ENCODE measurements at regions not wholly inside any gene's neighbourhood (a gene's known extent, or its start where the extent isn't known, plus 50 kb on each side); places are given as distances from the start of the nearest gene placed in this dataset.

GRCh38 chr7:84838857-84839256 is 348.0 kb downstream of the SEMA3D start:
- no peak for DNase-seq (ENCODE audit: low read depth)
- no peak overlapping the region for H3K4me3 ChIP-seq (ENCODE audit: control insufficient read depth, low read depth, low read length)
- TF ChIP-seq, protein P1, sequence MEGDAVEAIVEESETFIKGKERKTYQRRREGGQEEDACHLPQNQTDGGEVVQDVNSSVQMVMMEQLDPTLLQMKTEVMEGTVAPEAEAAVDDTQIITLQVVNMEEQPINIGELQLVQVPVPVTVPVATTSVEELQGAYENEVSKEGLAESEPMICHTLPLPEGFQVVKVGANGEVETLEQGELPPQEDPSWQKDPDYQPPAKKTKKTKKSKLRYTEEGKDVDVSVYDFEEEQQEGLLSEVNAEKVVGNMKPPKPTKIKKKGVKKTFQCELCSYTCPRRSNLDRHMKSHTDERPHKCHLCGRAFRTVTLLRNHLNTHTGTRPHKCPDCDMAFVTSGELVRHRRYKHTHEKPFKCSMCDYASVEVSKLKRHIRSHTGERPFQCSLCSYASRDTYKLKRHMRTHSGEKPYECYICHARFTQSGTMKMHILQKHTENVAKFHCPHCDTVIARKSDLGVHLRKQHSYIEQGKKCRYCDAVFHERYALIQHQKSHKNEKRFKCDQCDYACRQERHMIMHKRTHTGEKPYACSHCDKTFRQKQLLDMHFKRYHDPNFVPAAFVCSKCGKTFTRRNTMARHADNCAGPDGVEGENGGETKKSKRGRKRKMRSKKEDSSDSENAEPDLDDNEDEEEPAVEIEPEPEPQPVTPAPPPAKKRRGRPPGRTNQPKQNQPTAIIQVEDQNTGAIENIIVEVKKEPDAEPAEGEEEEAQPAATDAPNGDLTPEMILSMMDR (conservative IDR thresholded peaks at IDR 0.05; ENCODE audit: control insufficient read depth, insufficient read depth, low read depth, low read length) = no peak

GRCh38 chr7:84837405-84837804 is 349.5 kb downstream of the SEMA3D start:
- no peak overlapping the region for H3K4me3 ChIP-seq (ENCODE audit: control insufficient read depth, low read depth, low read length)
- TF ChIP-seq, protein P1 (conservative IDR thresholded peaks at IDR 0.05; ENCODE audit: control insufficient read depth, insufficient read depth, low read depth, low read length) = no peak
- peak; percentile 5 for DNase-seq (ENCODE audit: low read depth)

DNA sequence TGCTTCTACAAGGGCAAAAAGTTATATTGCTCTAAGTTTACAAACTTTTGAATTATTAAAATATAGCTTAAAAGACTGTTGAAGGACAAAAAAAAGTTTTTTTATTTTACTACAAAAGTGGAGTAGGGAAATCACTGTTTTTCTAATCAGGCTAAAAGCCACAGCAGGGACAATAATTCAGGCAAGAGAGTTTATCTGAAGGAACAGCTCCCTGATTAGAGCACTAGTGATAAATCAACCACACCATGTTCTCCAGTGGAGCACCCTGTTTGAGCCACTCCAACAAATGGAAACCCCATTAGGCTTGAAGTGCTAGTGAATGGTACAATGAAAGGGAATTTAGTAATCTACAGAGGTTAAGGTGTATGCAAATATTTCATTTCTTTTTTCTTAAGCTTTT is 357.1 kb downstream of the SEMA3D start:
- TF ChIP-seq, protein P1 (conservative IDR thresholded peaks at IDR 0.05; ENCODE audit: control insufficient read depth, insufficient read depth, low read depth, low read length) = no peak
- H3K4me3 ChIP-seq (ENCODE audit: control insufficient read depth, low read depth, low read length) = no peak overlapping the region
- DNase-seq (ENCODE audit: low read depth) = no peak

DNA sequence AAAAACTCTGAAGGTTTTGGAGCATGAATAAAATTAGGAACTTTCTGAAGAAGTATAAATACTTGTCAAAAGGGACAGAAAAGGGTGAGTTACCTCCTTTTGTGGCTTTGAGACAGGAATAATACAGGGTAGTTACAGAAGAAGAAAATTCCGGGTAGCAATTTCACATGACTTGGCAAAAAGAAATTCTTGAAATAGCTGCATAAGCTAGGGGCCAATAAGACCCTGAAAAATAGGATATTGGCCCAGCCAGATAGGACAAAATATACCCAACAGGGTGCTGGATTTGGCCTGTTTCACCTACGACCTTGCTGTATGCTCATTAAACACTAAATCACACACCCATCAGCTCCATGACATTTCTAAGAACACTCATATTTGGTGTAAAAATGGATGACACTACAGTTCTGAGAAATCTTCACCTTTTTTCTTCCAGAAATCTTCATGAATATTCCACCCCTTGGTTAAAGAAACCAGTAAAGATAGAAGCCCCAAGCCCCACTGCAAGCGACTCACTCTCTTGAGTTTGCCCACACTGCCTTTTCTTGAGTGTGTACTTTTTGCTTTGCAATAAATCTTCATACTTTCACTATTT is 362.7 kb downstream of the SEMA3D start:
- TF ChIP-seq, protein P1 (conservative IDR thresholded peaks at IDR 0.05; ENCODE audit: control insufficient read depth, insufficient read depth, low read depth, low read length) = no peak
- DNase-seq (ENCODE audit: low read depth) = no peak
- H3K4me3 ChIP-seq (ENCODE audit: control insufficient read depth, low read depth, low read length) = no peak overlapping the region

DNA sequence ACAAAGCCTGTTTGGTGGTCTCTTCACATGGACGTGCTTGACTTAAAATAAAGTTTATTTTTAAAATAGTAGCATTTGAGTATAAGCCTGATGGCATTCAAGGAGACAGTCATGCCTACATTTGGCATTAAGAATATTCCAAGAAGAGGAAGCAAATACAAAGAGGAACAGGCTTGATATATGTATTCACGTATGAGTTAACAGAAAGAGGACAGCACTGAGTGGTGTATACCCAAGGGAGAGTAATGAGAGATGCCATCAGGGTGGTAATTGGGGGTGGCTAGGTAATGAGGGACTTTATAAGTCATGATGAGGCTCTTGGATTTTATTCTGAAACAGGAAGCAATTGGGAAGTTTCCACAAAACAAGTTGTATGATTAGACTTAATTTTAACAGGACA is 363.3 kb downstream of the SEMA3D start:
- DNase-seq (ENCODE audit: low read depth) = no peak
- TF ChIP-seq, protein P1 (conservative IDR thresholded peaks at IDR 0.05; ENCODE audit: control insufficient read depth, insufficient read depth, low read depth, low read length) = no peak
- H3K4me3 ChIP-seq (ENCODE audit: control insufficient read depth, low read depth, low read length) = no peak overlapping the region

DNA sequence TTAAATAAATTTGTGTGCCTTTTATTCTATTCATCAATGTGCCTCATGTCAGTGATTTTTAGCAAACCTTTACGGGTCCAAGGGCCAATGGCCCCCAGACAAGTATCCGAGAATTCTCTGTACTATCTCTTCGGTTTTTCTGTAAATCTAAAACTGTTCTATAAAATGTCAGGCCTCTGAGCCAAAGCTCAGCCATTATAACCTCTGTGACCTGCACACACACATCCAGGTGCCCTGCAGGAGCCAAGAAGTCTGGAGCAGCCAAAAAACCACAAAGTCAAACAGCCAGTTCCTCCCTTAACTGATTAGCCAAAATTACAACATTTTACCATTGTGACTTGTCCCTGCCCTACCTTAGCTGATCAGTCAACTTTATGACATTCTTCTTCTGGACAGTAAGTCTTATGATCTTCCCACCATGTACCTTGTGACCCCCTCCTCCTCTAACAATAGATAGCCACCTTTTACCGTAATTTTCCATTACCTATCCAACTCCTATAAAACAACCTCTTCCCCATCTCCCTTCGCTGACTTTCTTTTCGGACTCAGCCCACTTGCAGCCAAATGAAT is 363.8 kb downstream of the SEMA3D start:
- H3K4me3 ChIP-seq (ENCODE audit: control insufficient read depth, low read depth, low read length) = no peak overlapping the region
- TF ChIP-seq, protein P1 (conservative IDR thresholded peaks at IDR 0.05; ENCODE audit: control insufficient read depth, insufficient read depth, low read depth, low read length) = no peak
- no peak for DNase-seq (ENCODE audit: low read depth)

Measured in fibroblast of mammary gland (primary cell).